ENCODE measurements at regions not wholly inside any gene's neighbourhood (a gene's known extent, or its start where the extent isn't known, plus 50 kb on each side); places are given as distances from the start of the nearest gene placed in this dataset.
"Not testable (repeated sequence)": the region's sequence is repeated elsewhere in the genome, so short reads cannot be mapped to it uniquely, and the experiment has no call there.

DNA sequence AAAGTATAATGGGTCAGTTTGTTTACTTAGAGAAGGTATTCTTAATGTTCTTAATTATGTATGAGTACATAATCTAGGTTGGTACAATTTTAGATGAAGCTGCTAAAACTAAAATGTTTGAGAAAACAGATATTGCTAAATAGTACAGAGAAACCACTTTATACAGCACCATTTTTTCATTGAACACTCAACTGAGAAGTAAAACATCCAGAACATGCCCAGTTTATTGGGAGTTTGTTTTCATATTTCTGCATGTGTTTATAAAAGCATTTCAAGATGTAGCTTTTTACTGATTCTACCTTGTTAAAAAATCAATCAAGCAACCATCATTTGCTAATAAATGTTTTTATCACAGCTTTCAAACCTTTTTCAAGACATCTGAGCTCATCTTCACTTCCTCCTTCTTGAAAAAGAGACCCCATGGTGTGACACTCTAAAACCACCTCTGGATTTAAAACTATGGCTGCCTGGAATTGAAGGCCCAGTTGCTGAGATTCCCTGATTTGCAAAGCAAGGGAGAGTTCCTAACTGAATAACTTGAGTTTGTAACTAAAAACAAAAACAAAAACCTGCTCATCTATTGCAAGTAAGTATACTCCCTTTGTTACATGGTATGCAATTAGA, 585.9 kb downstream of the ZEB2 start:
- intact Hi-C loops (cut with DNase I), result no loop called here
- Histone ChIP-seq H3K36me3 (replicated peaks in 1 of 2; ENCODE audit: insufficient read depth in 1 of 2, low read depth in 2 of 2) (no peaks in the 10 kb centered on the region), H3K4me3 (no peak overlapping the region), H3K4me1 (peaks cover 41% of the 10 kb centered on the region), H3K27ac (peak overlapping the region in 3 of 4 donors; percentile 44 to 50 (median 47)), H3K27me3 (no peaks in the 10 kb centered on the region), H3K9me3 (no peaks in the 10 kb centered on the region)
- ATAC-seq (no peak), DNase-seq (no peak)
- no peak for TF ChIP-seq POLR2A (IDR thresholded peaks at IDR 0.05)
- TF ChIP-seq, protein P1, sequence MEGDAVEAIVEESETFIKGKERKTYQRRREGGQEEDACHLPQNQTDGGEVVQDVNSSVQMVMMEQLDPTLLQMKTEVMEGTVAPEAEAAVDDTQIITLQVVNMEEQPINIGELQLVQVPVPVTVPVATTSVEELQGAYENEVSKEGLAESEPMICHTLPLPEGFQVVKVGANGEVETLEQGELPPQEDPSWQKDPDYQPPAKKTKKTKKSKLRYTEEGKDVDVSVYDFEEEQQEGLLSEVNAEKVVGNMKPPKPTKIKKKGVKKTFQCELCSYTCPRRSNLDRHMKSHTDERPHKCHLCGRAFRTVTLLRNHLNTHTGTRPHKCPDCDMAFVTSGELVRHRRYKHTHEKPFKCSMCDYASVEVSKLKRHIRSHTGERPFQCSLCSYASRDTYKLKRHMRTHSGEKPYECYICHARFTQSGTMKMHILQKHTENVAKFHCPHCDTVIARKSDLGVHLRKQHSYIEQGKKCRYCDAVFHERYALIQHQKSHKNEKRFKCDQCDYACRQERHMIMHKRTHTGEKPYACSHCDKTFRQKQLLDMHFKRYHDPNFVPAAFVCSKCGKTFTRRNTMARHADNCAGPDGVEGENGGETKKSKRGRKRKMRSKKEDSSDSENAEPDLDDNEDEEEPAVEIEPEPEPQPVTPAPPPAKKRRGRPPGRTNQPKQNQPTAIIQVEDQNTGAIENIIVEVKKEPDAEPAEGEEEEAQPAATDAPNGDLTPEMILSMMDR (IDR thresholded peaks at IDR 0.05), result no peak

DNA sequence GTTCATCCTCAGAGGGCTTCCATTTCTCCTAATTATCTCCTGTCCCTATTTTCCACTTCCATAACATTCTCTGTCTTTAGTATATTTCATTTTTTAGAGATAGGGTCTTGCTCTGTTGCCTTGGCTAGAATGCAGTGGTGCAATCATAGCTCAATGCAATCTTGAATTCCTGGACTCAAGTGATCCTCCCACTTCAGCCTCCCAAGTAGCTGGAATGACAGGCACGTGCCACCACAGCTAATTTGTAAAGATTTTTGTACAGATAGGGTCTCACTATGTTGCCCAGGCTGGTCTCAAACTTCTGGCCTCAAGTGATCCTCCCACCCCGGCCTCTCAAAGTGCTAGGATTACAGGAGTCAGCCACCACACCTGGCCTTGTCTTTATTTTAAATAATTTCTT, 589.0 kb downstream of the ZEB2 start:
- no peak for ATAC-seq
- 78 to 83% methylated on average over 2 of the region's 2 CpGs for WGBS, 2 donors
- TF ChIP-seq, protein P1 (IDR thresholded peaks at IDR 0.05), result no peak
- no peak for TF ChIP-seq POLR2A (IDR thresholded peaks at IDR 0.05)
- Histone ChIP-seq H3K4me3 (no peak overlapping the region), H3K27ac (no peak overlapping the region), H3K4me1 (peaks cover 24% of the 10 kb centered on the region), H3K36me3 (replicated peaks in 1 of 2; ENCODE audit: insufficient read depth in 1 of 2, low read depth in 2 of 2) (no peaks in the 10 kb centered on the region), H3K9me3 (no peaks in the 10 kb centered on the region), H3K27me3 (no peaks in the 10 kb centered on the region)
- no peak for DNase-seq
- intact Hi-C loops (cut with DNase I), result no loop called here

DNA sequence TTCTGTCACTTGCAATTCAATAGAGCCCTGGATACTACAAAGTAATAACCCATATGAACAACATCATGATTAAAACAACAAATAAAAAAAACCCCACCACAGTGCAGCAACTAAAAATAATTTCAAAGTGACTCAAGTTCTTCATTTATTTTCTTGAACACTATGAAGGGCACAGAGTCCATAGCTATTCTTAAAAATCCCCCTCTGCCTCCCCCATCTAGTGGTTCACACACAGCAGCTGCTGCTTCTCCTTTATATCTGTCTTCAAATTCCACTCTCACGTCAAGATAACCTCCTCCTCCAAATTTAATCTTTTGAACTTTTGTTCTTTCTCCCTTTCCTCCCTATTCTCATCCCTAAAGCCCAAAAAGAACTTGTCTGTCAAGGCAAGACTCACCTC, 591.3 kb downstream of the ZEB2 start:
- H3K9me3 ChIP-seq, result no peaks in the 10 kb centered on the region
- intact Hi-C loops (cut with DNase I), result no loop called here
- H3K27ac ChIP-seq, result no peak overlapping the region
- DNase-seq (no peak), ATAC-seq (no peak)
- peaks cover 3% of the 10 kb centered on the region for H3K4me1 ChIP-seq
- WGBS, 2 donors, result 41 to 49% methylated on average over 1 of the region's 1 CpG
- H3K36me3 ChIP-seq (replicated peaks in 1 of 2; ENCODE audit: insufficient read depth in 1 of 2, low read depth in 2 of 2), result no peaks in the 10 kb centered on the region
- no peak overlapping the region for H3K4me3 ChIP-seq
- TF ChIP-seq POLR2A (IDR thresholded peaks at IDR 0.05), result no peak
- TF ChIP-seq, protein P1 (IDR thresholded peaks at IDR 0.05), result no peak
- no peaks in the 10 kb centered on the region for H3K27me3 ChIP-seq

DNA sequence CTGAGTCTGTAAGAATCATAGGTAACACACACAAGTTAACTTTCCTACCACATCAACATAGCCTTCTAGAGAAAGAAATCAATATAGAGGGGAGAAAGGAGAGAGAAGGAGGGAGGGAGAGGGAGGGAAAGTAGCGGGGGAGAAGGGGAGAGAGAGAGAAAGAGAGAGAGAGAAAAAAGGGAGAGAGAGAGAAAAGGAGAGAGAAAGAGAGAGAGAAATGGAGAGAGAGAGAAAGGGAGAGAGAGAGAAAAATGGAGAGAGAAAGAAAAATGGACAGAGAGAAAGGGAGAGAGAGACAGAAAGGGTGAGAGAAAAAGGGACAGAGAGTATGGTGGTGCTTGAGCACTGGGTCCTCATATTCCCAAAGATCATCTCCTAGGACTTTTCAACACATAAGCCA, 591.7 kb downstream of the ZEB2 start:
- ATAC-seq (no peak), DNase-seq (no peak)
- Histone ChIP-seq H3K27ac (no peak overlapping the region), H3K9me3 (no peaks in the 10 kb centered on the region), H3K4me3 (no peak overlapping the region), H3K4me1 (no peaks in the 10 kb centered on the region), H3K27me3 (no peaks in the 10 kb centered on the region), H3K36me3 (replicated peaks in 1 of 2; ENCODE audit: insufficient read depth in 1 of 2, low read depth in 2 of 2) (no peaks in the 10 kb centered on the region)
- TF ChIP-seq, protein P1 (IDR thresholded peaks at IDR 0.05), result no peak
- no peak for TF ChIP-seq POLR2A (IDR thresholded peaks at IDR 0.05)
- WGBS, 2 donors, result 90 to 100% methylated on average over 1 of the region's 1 CpG
- intact Hi-C loops (cut with DNase I), result no loop called here

DNA sequence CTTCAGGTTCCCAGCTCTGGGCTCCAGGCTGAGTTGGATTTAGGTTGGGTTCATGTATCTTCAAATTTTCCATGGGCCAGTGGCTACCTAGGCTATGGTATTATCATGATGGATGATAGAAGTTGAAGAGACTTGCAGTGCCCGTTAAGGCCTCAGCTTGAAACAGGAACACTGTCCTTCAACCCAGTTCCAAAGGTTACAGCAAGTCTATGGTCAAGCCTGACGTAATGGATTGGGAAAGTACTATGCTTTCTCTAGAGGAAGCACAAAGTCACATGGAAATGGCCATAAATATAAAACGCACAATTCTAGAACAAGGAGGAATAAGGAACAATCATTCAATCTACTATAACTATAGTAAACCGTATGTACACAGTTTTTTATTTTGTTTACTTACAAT, 593.2 kb downstream of the ZEB2 start:
- H3K27ac ChIP-seq, result no peak overlapping the region
- no peaks in the 10 kb centered on the region for H3K9me3 ChIP-seq
- no peaks in the 10 kb centered on the region for H3K4me1 ChIP-seq
- H3K36me3 ChIP-seq (replicated peaks in 1 of 2; ENCODE audit: insufficient read depth in 1 of 2, low read depth in 2 of 2), result no peaks in the 10 kb centered on the region
- ATAC-seq, result no peak
- intact Hi-C loops (cut with DNase I), result no loop called here
- H3K27me3 ChIP-seq, result no peaks in the 10 kb centered on the region
- no peak overlapping the region for H3K4me3 ChIP-seq
- 78 to 80% methylated on average over 4 of the region's 4 CpGs for WGBS, 2 donors
- TF ChIP-seq, protein P1 (IDR thresholded peaks at IDR 0.05), result no peak
- TF ChIP-seq POLR2A (IDR thresholded peaks at IDR 0.05), result no peak
- no peak for DNase-seq

DNA sequence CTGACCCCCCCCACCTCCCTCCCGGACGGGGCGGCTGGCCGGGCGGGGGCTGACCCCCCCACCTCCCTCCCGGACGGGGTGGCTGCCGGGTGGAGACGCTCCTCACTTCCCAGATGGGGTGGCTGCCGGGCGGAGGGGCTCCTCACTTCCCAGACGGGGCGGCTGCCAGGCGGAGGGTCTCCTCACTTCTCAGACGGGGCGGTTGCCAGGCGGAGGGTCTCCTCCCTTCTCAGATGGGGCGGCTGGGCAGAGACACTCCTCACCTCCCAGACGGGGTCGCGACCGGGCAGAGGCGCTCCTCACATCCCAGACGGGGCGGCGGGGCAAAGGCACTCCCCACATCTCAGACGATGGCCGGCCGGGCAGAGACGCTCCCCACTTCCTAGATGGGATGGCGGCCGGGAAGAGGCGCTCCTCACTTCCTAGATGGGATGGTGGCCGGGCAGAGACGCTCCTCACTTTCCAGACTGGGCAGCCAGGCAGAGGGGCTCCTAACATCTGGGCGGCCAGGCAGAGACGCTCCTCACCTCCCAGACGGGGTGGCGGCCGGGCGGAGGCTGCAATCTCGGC, 597.6 kb downstream of the ZEB2 start:
- DNase-seq; H3K36me3 ChIP-seq (replicated peaks in 1 of 2; ENCODE audit: insufficient read depth in 1 of 2, low read depth in 2 of 2); intact Hi-C loops (cut with DNase I); H3K27me3 ChIP-seq; H3K9me3 ChIP-seq; H3K27ac ChIP-seq; ATAC-seq; H3K4me1 ChIP-seq; H3K4me3 ChIP-seq: not testable (repeated sequence)
- WGBS, 2 donors, result 96 to 97% methylated on average over 11 to 19 of the region's 42 CpGs
